Endothelial cell of umbilical vein (primary cell): ENCODE measurements at regions not wholly inside any gene's neighbourhood (a gene's known extent, or its start where the extent isn't known, plus 50 kb on each side); places are given as distances from the start of the nearest gene placed in this dataset.

ENCODE experiments used
- BruUV-seq: library from RNA; stranded (reverse); fragments of 400-500 nt; replicated peaks from 2 replicates; lab custom pipeline; 2021; lab: Mats Ljungman, UMichigan
- CTCF ChIA-PET: fragments of 300-600, 350-600 bp; sonication (Branson Sonifier 250); formaldehyde crosslinking; loops from one replicate; lab custom pipeline; 2021; ENCODE audit warnings: antibody characterized with exemption, inconsistent platforms; lab: Charles Lee
- POLR2A ChIA-PET: fragments of 300-600, 350-600 bp; sonication (Branson Sonifier 250); formaldehyde crosslinking; loops from one replicate; lab custom pipeline; 2021; ENCODE audit warnings: antibody characterized with exemption, inconsistent platforms; lab: Charles Lee
- DNase-seq: peaks from one replicate; pipeline ENCODE4 v3.0.0-alpha.2; 2011; ENCODE audit warnings: low read depth, low spot score
- FAIRE-seq: peaks from 2 replicates; lab custom pipeline; 2011; peaks lifted over from hg19 to GRCh38; lab: Jason Lieb, UNC
- H2AFZ ChIP-seq: 2 replicates; pipeline ENCODE4 v1.6.0; 2012; ENCODE audit warnings: low read depth, low read length, control low read depth, inconsistent platforms
- H3K27ac ChIP-seq: 2 replicates; pipeline ENCODE4 v1.5.1; 2011; ENCODE audit warnings: low read depth, mild to moderate bottlenecking, control low read depth, low read length, moderate library complexity; ENCODE audit not compliant: insufficient read depth
- H3K27me3 ChIP-seq, 2 experiments: 2 replicates each; pipeline versions ENCODE4 v1.6.0 to v1.6.1; 2011; ENCODE audit warnings: low read length in 2 of 2, mixed read lengths in 1 of 2; ENCODE audit not compliant: control insufficient read depth in 2 of 2, insufficient read depth in 2 of 2
- H3K36me3 ChIP-seq, 2 experiments: 2 replicates in 1 of 2; 3 replicates in 1 of 2; pipeline ENCODE4 v1.5.1; 2011; ENCODE audit warnings: low read length in 2 of 2, mild to moderate bottlenecking in 1 of 2, moderate library complexity in 1 of 2; ENCODE audit not compliant: control insufficient read depth in 2 of 2, insufficient read depth in 2 of 2; ENCODE audit errors: extremely low read depth in 1 of 2
- H3K4me1 ChIP-seq: 3 replicates; pipeline ENCODE4 v1.5.1; 2011; ENCODE audit warnings: mild to moderate bottlenecking, low read length; ENCODE audit not compliant: control insufficient read depth, insufficient read depth; ENCODE audit errors: extremely low read depth
- H3K4me2 ChIP-seq: 2 replicates; pipeline ENCODE4 v1.6.1; 2011; ENCODE audit warnings: low read length, control low read depth, mixed read lengths; ENCODE audit not compliant: insufficient read depth
- H3K4me3 ChIP-seq, 3 experiments: fragments of 200-600 bp in 1 of 3; sonication (generic), shearing (Covaris generic) in 1 of 3; replicated peaks in 1 of 3; 2 replicates each; pipeline ENCODE4 v1.5.1; 2011 to 2016; ENCODE audit warnings: control low read depth in 3 of 3, low read length in 3 of 3, mild to moderate bottlenecking in 2 of 3, inconsistent platforms in 1 of 3, low read depth in 1 of 3, moderate library complexity in 1 of 3; ENCODE audit not compliant: insufficient read depth in 1 of 3
- H3K79me2 ChIP-seq: 2 replicates; pipeline ENCODE4 v1.6.0; 2012; ENCODE audit warnings: low read length, inconsistent platforms; ENCODE audit not compliant: control insufficient read depth, insufficient read depth
- H3K9ac ChIP-seq: replicated peaks from 2 replicates; pipeline ENCODE3; 2011; ENCODE audit warnings: low read length, control low read depth; ENCODE audit not compliant: insufficient read depth; ENCODE audit errors: extremely low read depth
- H3K9me1 ChIP-seq: replicated peaks from 3 replicates; pipeline ENCODE4 v1.6.0; 2011; ENCODE audit warnings: mild to moderate bottlenecking, low read length; ENCODE audit not compliant: control insufficient read depth, insufficient read depth; ENCODE audit errors: extremely low read depth
- H3K9me3 ChIP-seq: replicated peaks from 2 replicates; pipeline ENCODE4 v1.5.1; 2012; ENCODE audit warnings: low read length, inconsistent platforms; ENCODE audit not compliant: control insufficient read depth, insufficient read depth
- H4K20me1 ChIP-seq: replicated peaks from 2 replicates; pipeline ENCODE3; 2011; ENCODE audit warnings: mild to moderate bottlenecking, low read length; ENCODE audit not compliant: control insufficient read depth, insufficient read depth; ENCODE audit errors: extremely low read depth
- CTCF ChIP-seq, 2 donors: IDR thresholded peaks; 1 replicate in 1 of 2; 2 replicates in 1 of 2; pipeline ENCODE4 v1.5.1; 2011; ENCODE audit warnings: low read length in 2 of 2, mild to moderate bottlenecking in 2 of 2, moderate library complexity in 2 of 2, control low read depth in 1 of 2, inconsistent platforms in 1 of 2, low read depth in 1 of 2; ENCODE audit not compliant: insufficient read depth in 1 of 2; ENCODE audit errors: extremely low read depth in 1 of 2
- EZH2 ChIP-seq: IDR thresholded peaks from 2 replicates; pipeline ENCODE4 v1.6.1; 2012; ENCODE audit warnings: borderline replicate concordance, low read depth, mild to moderate bottlenecking, moderate library complexity, low read length, inconsistent platforms; ENCODE audit not compliant: severe bottlenecking
- FOS ChIP-seq: IDR thresholded peaks from 2 replicates; pipeline ENCODE4 v1.6.1; 2011; ENCODE audit warnings: mild to moderate bottlenecking, low read length, moderate library complexity, borderline replicate concordance; ENCODE audit not compliant: insufficient read depth
- GATA2 ChIP-seq: IDR thresholded peaks from 2 replicates; pipeline ENCODE4 v1.7.0; 2011; ENCODE audit warnings: low read depth, mild to moderate bottlenecking, moderate library complexity, mixed read lengths, low read length; ENCODE audit not compliant: insufficient read length, insufficient read depth
- JUN ChIP-seq: IDR thresholded peaks from 2 replicates; pipeline ENCODE4 v1.6.1; 2011; ENCODE audit warnings: borderline replicate concordance, low read depth; ENCODE audit not compliant: insufficient read length, insufficient read depth
- MAX ChIP-seq: IDR thresholded peaks from 2 replicates; pipeline ENCODE4 v1.6.1; 2011; ENCODE audit not compliant: insufficient read depth, insufficient read length
- dilution Hi-C: fragments of 300-500 bp; cut with MboI; formaldehyde crosslinking; loops from one replicate; pipeline ENCODE4 v1.15.0; 2019; ENCODE audit warnings: low sequenced_read_pairs; ENCODE audit not compliant: extremely low pct_ligation_motif_present
- intact Hi-C: fragments of 100-400 bp; cut with micrococcal nuclease; formaldehyde crosslinking; loops from one replicate; pipeline ENCODE4 v1.10.0; 2022

GRCh38 chr1:82924666-82925065 is 1074.3 kb downstream of the TTLL7 start:
- FAIRE-seq (no peak), DNase-seq (no peak)
- H3K4me1 ChIP-seq = peaks cover 17% of the 10 kb centered on the region
- no peaks in the 10 kb centered on the region for H3K79me2 ChIP-seq
- ChIA-PET CTCF (no interaction called here), POLR2A (no interaction called here)
- H3K4me2 ChIP-seq = no peak overlapping the region
- TF ChIP-seq EZH2 = no peak
- no peak for TF ChIP-seq CTCF (IDR thresholded peaks at IDR 0.05; ENCODE audit: extremely low read depth in 1 of 2, insufficient read depth in 1 of 2, low read depth in 1 of 2, low read length in 2 of 2)
- TF ChIP-seq GATA2 = no peak
- no peak for TF ChIP-seq JUN
- TF ChIP-seq MAX = no peak
- no peak for TF ChIP-seq FOS
- no peak overlapping the region for H3K27ac ChIP-seq
- no peak overlapping the region for H2AFZ ChIP-seq
- dilution Hi-C loops (no loop called here), intact Hi-C loops (loop anchor here (5.0 kb wide), 2 partner anchors 132 to 357 kb away; no protein-coding TSS in a partner anchor)
- peaks cover 39 to 46% of the 10 kb centered on the region in 2 experiments for H3K27me3 ChIP-seq
- H4K20me1 ChIP-seq = no peaks in the 10 kb centered on the region
- no peaks in the 10 kb centered on the region for H3K9me3 ChIP-seq
- no peak overlapping the region for H3K9ac ChIP-seq
- no peaks in the 10 kb centered on the region for H3K36me3 ChIP-seq
- H3K4me3 ChIP-seq = no peak overlapping the region
- no TSS peak for BruUV-seq
- H3K9me1 ChIP-seq = no peaks in the 10 kb centered on the region
